ENCODE measurements at regions not wholly inside any gene's neighbourhood (a gene's known extent, or its start where the extent isn't known, plus 50 kb on each side); places are given as distances from the start of the nearest gene placed in this dataset.

GRCh38 chr17:14803826-14804225 lies 461.3 kb downstream of the PMP22 start:
- DNase-seq = no peak

GRCh38 chr17:14797801-14798200 lies 467.3 kb downstream of the PMP22 start:
- DNase-seq = no peak

DNA sequence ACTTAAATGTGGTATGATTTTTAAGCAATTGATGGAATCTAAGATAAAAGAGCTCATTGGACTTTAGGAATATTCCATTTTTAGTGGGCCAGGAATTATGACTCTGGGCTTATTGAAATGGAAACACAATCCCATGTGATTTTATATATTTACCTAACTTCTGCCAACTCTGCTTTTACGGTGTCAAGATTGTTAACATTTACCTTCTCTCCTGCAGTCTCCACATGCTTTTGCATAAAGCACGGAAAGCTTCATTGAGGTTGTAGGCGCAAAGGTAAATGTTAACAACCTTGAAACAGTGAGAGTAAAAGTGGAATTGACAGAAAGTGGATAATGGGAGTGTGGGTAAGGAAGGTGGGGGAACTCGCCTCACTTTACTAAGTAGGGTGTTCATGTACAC lies 468.1 kb downstream of the PMP22 start:
- DNase-seq = no peak

GRCh38 chr17:14794961-14795360 lies 470.2 kb downstream of the PMP22 start:
- no peak for DNase-seq

GRCh38 chr17:14793237-14793636 lies 471.9 kb downstream of the PMP22 start:
- no peak for DNase-seq

GRCh38 chr17:14792746-14793145 lies 472.4 kb downstream of the PMP22 start:
- no peak for DNase-seq

DNA sequence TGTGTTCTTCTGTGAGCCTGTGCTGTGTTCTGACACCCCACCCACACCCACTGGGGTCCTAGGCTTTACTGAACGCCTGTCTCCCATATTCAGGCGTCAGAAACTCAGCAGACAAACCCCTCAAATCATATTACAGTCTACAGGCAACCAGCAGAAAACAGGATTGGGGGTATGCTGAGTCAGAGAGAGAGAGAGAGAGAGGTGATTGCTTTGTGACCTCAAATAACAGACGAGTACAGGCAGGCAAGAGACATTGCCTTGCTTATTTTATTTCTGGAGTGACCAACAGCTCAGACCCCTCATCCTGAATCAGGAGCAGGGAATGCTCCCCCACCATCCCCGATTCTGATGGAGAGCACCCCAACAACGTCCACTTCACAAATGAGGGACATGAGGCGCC lies 473.9 kb downstream of the PMP22 start:
- no peak for DNase-seq

DNA sequence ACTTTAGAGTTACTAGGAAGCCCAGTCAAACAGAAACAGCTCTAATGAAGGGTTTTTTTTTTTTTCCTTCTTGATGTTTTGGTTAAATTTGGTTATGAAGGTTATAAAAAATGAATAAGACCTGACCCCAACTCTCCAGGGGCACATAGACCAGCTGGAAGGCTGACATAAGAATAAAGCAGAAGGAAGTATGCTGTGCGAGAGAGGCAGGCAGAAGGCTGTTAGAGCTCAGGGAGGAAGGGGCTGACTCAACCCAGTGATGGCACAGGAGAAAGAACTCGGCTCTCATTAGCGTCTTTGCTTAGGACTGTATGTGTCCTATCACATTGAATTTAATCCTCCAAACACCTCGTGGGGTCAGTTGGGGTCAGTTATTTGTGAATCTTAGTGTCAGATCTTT lies 474.6 kb downstream of the PMP22 start:
- no peak for DNase-seq

GRCh38 chr17:14784997-14785696 lies 480.0 kb downstream of the PMP22 start:
- peak; percentile 33 for DNase-seq

DNA sequence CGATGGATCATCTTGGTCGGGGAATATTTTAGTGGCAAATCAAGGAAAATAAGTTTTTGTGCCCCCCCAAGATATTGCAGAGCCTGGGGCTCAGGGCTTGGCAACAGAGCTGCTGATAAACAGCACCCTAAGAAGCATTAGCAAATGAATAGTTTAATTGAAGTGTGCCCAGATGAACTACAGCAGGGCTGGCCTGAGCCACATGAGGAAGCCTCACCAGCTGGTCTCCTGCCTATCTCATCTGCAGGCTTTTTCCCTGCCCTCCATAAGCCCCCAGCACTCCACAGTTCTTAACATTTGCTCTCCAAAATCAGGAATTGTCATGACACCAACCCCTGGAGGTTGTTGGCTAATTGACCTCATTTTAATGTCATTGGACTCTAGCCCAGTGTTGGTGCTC lies 480.2 kb downstream of the HS3ST3B1 start:
- DNase-seq = no peak

DNA sequence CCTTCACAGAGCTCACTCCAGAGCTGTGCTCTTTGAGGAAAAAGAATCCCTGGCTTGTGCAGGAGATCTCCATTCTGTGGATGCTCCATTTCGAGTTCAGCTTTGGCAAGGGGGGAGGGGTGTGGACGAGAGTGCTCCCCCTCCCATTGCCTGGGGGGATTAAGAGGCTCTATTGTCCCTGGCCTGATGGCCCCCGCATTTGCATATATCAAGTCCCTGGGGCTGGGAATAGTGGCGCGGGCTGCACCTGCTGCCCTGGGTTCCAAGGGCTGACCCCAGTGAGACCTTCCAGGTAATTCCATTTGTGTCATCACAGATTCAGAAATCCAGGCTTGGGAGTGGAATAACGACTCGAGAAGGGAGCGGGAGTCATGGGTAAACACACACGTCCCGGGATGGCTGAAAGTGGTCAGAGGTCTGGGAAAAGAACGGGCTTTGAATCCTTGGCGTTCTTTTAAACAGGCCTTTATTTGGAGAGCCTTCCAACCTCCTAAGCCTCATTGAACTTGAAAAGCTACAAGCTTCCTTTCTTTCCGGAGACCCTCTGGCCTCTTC lies 479.3 kb downstream of the HS3ST3B1 start:
- DNase-seq = no peak

GRCh38 chr17:14779241-14779640 lies 478.4 kb downstream of the HS3ST3B1 start:
- DNase-seq = no peak

GRCh38 chr17:14777291-14777690 lies 476.4 kb downstream of the HS3ST3B1 start:
- no peak for DNase-seq

- DNase-seq = no peak
Observed at GRCh38 chr17:14776791-14777190, 475.9 kb downstream of the HS3ST3B1 start.

DNA sequence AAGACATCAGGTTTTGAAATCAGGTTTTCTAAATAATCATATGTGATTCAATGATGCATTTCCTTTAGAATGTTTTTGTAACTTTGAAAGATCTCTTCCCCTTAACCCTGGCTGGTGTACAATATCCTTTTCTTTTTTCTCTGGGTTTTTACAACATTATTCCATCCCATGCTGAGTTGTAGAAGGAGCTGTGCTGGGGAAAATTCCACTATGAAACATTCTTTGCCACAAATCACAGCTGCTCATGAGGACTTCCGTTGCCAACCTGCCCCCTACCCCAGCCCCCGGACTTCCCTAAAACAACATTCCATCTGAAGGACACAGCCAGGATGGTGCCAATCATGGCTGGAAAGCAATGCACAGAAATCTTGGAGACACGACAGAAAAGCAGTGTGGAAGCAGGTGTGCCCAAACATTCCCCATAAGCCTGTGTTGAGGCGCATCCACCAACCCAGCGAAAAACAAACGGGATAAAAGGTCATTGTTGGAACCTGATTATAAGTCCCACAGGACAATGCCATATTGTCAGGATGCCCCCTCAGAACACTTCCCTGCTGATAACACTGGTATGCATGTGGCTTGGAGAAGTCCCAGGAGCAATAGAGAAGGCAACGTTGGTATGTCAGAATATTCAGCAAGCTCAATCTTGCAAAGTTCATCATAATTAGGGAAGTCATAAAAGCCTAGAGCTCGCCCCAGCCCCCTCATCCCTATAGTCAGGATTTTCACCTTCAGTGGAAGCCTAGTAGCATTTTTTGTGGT lies 475.0 kb downstream of the HS3ST3B1 start:
- no peak for DNase-seq

- no peak for DNase-seq
Observed at GRCh38 chr17:14774774-14775173, 473.9 kb downstream of the HS3ST3B1 start.

DNA sequence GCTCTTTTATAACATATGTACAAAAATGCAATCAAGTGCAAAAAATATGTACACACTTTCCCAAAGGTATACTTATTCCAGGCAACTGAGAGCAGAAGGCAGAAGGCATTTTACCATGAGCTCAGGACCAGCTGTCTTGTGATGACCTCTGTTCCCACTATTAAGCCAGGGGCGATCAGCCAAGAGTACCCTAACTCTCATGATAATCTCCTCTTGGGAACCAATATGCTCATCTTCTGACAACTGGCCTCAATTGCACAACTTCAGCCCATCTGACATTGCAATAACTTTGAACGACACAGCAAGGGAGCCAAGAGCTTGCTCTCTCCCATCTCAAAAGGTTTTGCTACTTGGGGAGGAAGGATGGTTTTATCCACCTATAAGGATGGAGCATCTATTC lies 471.9 kb downstream of the HS3ST3B1 start:
- no peak for DNase-seq

DNA sequence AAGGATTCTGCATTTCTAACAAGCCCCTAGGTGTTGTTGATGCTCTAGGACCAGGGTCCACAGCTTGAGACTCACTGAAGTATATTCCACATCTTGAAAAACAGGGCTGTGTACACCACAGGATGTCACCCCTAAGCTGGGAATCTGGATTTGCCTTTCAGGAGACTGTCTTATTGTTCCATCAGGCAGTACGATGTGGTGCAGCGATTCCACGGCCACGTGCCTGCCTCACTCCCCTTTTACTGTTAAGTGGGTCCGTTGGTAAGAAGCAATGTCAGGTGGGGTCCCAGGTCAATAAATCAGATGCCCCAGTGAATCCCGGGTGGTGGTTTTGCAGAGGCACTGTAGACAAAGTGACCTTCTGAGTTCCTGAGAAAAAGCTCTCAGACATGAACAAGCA lies 470.7 kb downstream of the HS3ST3B1 start:
- no peak for DNase-seq

- DNase-seq = no peak
Observed at GRCh38 chr17:14768923-14769322, 468.0 kb downstream of the HS3ST3B1 start.

- no peak for DNase-seq
Observed at GRCh38 chr17:14762736-14763479, 462.0 kb downstream of the HS3ST3B1 start.

DNA sequence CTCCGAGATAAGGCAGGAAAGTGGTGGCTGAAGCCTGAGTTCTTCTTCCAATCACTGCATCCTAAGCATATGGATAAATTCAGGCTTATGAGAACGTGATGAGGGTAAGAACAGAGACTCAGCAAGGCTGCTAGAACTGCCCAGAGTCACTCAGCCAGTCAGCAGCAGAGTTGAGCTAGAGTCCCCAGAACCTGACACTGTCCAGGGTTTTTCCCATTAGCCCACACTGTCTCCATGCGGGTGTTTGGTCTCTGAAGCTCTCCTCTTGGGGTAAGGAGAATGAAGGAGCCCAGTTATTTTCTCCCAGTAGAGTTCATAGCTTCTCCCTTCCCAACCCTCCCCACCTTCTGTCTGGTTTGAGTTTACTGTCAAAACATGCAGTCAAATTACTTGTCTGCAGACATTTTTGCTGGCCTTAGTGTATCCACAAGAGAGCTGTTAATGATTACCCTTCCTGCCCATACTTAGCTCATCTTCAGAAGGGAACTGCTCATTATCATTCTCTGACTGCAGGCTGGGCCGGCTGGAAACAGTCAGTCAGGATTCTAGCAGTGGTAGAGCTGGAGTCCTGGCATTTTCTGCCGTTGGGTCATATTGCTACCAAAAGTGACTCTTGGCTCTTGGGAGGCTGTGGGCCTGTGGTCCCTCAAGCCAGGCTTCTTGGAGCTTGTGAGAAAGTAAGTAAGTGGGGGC lies 460.0 kb downstream of the HS3ST3B1 start:
- no peak for DNase-seq

DNA sequence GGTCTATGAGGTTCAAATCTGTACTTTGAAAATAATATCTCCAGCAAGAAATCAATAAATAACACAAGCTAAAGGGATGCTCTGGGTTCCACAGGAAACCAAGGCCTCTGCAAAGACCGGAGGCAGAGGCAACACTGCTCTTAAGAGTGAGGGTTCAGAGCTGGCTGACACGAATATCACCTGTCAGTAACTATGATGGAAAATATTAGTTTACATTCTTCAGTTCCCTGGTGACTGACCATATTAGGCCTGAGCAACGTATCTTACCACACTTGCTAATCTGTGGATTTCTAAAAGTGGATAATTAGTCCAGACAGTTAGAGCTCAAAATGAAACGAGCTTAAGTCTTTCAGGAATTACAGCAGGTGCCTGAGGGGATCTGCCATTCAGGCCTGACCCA lies 459.3 kb downstream of the HS3ST3B1 start:
- DNase-seq = no peak

DNA sequence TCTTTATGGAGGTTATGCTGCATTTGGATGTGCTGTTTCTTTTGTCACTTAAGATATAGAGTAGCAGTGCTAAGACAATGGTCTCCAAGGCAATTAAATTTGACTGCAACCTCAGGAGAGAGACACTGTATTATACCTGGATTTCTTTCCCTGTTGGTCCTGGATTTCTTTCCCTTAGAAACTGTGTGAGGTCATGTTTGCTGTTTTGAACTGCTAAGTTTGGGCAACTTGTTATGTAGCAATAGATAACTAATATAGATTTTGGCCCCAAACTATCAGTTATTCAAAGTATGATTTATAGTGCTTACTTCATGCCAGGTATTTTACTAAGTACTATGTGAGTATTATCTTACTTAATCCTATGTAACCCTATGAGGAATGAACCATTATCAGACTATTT lies 458.4 kb downstream of the HS3ST3B1 start:
- DNase-seq = no peak

Data from CD4-positive, alpha-beta T cell treated with Interleukin-10 for 1 hour (primary cell).